ENCODE measurements at regions not wholly inside any gene's neighbourhood (a gene's known extent, or its start where the extent isn't known, plus 50 kb on each side); places are given as distances from the start of the nearest gene placed in this dataset.

GRCh38 chr21:20613654-20614053 is 384.6 kb upstream of the NCAM2 start:
- no peak for DNase-seq

- no peak for DNase-seq
These were observed 381.1 kb upstream of the NCAM2 start for GRCh38 chr21:20617130-20617529.

- no peak for DNase-seq
These were observed 379.3 kb upstream of the NCAM2 start for GRCh38 chr21:20618878-20619277.

- DNase-seq = no peak
These were observed 370.6 kb upstream of the NCAM2 start for GRCh38 chr21:20627594-20627993.

- no peak for DNase-seq
These were observed 366.6 kb upstream of the NCAM2 start for GRCh38 chr21:20631633-20632032.

GRCh38 chr21:20639026-20639425 is 359.2 kb upstream of the NCAM2 start:
- DNase-seq = no peak

- no peak for DNase-seq
These were observed 357.0 kb upstream of the NCAM2 start for GRCh38 chr21:20641241-20641640.

- no peak for DNase-seq
These were observed 355.5 kb upstream of the NCAM2 start for GRCh38 chr21:20642681-20643080.

- no peak for DNase-seq
These were observed 353.7 kb upstream of the NCAM2 start for GRCh38 chr21:20644552-20644951.

- DNase-seq = no peak
These were observed 352.9 kb upstream of the NCAM2 start for GRCh38 chr21:20645344-20645743.

GRCh38 chr21:20646431-20647165 is 351.6 kb upstream of the NCAM2 start:
- no peak for DNase-seq

GRCh38 chr21:20647607-20648006 is 350.6 kb upstream of the NCAM2 start:
- no peak for DNase-seq

GRCh38 chr21:20649231-20649630 is 349.0 kb upstream of the NCAM2 start:
- DNase-seq = no peak

GRCh38 chr21:20652846-20653245 is 345.4 kb upstream of the NCAM2 start:
- DNase-seq = no peak

GRCh38 chr21:20661246-20661645 is 337.0 kb upstream of the NCAM2 start:
- no peak for DNase-seq

GRCh38 chr21:20661745-20662422 is 336.3 kb upstream of the NCAM2 start:
- DNase-seq = no peak

GRCh38 chr21:20662514-20662913 is 335.7 kb upstream of the NCAM2 start:
- no peak for DNase-seq

- no peak for DNase-seq
These were observed 330.3 kb upstream of the NCAM2 start for GRCh38 chr21:20667931-20668330.

GRCh38 chr21:20685475-20685874 is 312.7 kb upstream of the NCAM2 start:
- DNase-seq = no peak

- no peak for DNase-seq
These were observed 299.6 kb upstream of the NCAM2 start for GRCh38 chr21:20698585-20698984.

GRCh38 chr21:20701235-20701634 is 297.0 kb upstream of the NCAM2 start:
- no peak for DNase-seq

- DNase-seq = no peak
These were observed 295.0 kb upstream of the NCAM2 start for GRCh38 chr21:20703112-20703767.

- DNase-seq = no peak
These were observed 277.6 kb upstream of the NCAM2 start for GRCh38 chr21:20720623-20721022.

- no peak for DNase-seq
These were observed 277.1 kb upstream of the NCAM2 start for GRCh38 chr21:20721151-20721550.
